Heart left ventricle (tissue), 16 donors: ENCODE measurements at regions not wholly inside any gene's neighbourhood (a gene's known extent, or its start where the extent isn't known, plus 50 kb on each side); places are given as distances from the start of the nearest gene placed in this dataset.

ENCODE experiments used
- ATAC-seq, 4 donors: fragments of 200-7000 bp; cut with Tn5 transposase; one replicate each; pipeline ENCODE4 v1.9.1; 2020 to 2022; ENCODE audit warnings: moderate library complexity in 4 of 4, mild to moderate bottlenecking in 3 of 4, moderate number of reproducible peaks in 1 of 4
- DNase-seq, 5 donors: peaks; one replicate each; pipeline ENCODE4 v3.0.0-alpha.2; 2020
- H3K27ac ChIP-seq, 12 donors: fragments of 200-600 bp; sonication (generic) in 4 of 12; one replicate each; pipeline versions ENCODE4 v1.5.0 to v1.8.0; 2016 to 2022; ENCODE audit warnings: mild to moderate bottlenecking in 2 of 12
- H3K27me3 ChIP-seq, 9 donors: fragments of 200-600 bp; sonication (generic) in 2 of 9; one replicate each; pipeline versions ENCODE4 v1.5.1 to v1.8.0; 2016 to 2022; ENCODE audit warnings: mild to moderate bottlenecking in 3 of 9
- H3K36me3 ChIP-seq, 9 donors: fragments of 200-600 bp; sonication (generic) in 2 of 9; one replicate each; pipeline versions ENCODE4 v1.5.0 to v1.8.0; 2018 to 2022; ENCODE audit warnings: mild to moderate bottlenecking in 2 of 9
- H3K4me1 ChIP-seq, 12 donors: fragments of 200-600 bp; sonication (generic) in 4 of 12; one replicate each; pipeline versions ENCODE4 v1.5.0 to v1.8.0; 2016 to 2022; ENCODE audit warnings: mild to moderate bottlenecking in 3 of 12
- H3K4me3 ChIP-seq, 12 donors: fragments of 200-600 bp; sonication (generic) in 4 of 12; one replicate each; pipeline versions ENCODE4 v1.5.0 to v1.8.0; 2017 to 2022; ENCODE audit warnings: mild to moderate bottlenecking in 9 of 12, moderate library complexity in 4 of 12
- H3K9me3 ChIP-seq, 12 donors: fragments of 200-600 bp; sonication (generic) in 4 of 12; one replicate each; pipeline versions ENCODE4 v1.5.0 to v1.8.0; 2016 to 2022; ENCODE audit warnings: mild to moderate bottlenecking in 1 of 12
- CTCF ChIP-seq, 12 donors: fragments of 200-600 bp; sonication (generic) in 4 of 12; IDR thresholded peaks; one replicate each; pipeline versions ENCODE4 v1.5.0 to v1.8.0; 2018 to 2022; ENCODE audit warnings: antibody characterized with exemption in 12 of 12, mild to moderate bottlenecking in 5 of 12
- POLR2A ChIP-seq, 2 donors: fragments of 450-650 bp; IDR thresholded peaks; one replicate each; pipeline ENCODE4 v1.6.1; 2017; ENCODE audit warnings: antibody characterized with exemption in 2 of 2, mild to moderate bottlenecking in 2 of 2, moderate library complexity in 2 of 2
- WGBS, 4 donors: extraction: QIAGEN DNeasy Blood & Tissue Kit in 2 of 4; methylation state at CpG; one replicate each; pipeline versions ENCODE4 v1.1.5 to v1.1.7; 2013 to 2018; 5-methylcytosine and 5-hydroxymethylcytosine counted together
- intact Hi-C, 10 donors: fragments of 100-400 bp; cut with DNase I; formaldehyde crosslinking; loops; one replicate each; pipeline versions ENCODE4 v1.11.1 to v1.14.2; 2022
- donor health status: ischemic (EF 13 %, LVEDD 7.1; RV severe dilation, severe dysfunction).
- donor health status: healthy with polysubstance abuse.
- donor health status: DM: no; HTN: yes; CAD: no.
- donor health status: DM: no; HTN: no; CAD: no.
- donor health status: ischemic (EF 25% LVEDD 6.9; RV normal size, moderate dysfunction).
- donor health status: ischemic (EF 25% LVEDD 5.7; RV mildly dilated, moderate dysfunction).
- donor health status: healthy.
- donor health status: DM: yes; HTN: yes; CAD: no.
- donor health status: ischemic (EF 35%, LVEDD 5.7; RV mildly dilated, moderate dysfunction).
- donor health status: nonischemic (EF 11% LVEDD 7.7; RV severe dilation, severe dysfunction).
- donor health status: DM: yes; HTN: yes; CAD: no.
- donor health status: PGD.
- donor health status: ischemic (EF 29% LVEDD 5.4; RV normal size, mild dysfunction).
- donor health status: nonischemic (EF 23%, LVEDD 6.1; RV moderate dilation, normal function).

- ATAC-seq, result no peak
- no peak overlapping the region for H3K4me3 ChIP-seq
- H3K9me3 ChIP-seq, result no peaks in the 10 kb centered on the region
- intact Hi-C loops, result no loop called here
- no peak for TF ChIP-seq CTCF (IDR thresholded peaks at IDR 0.05)
- TF ChIP-seq POLR2A (IDR thresholded peaks at IDR 0.05), result no peak
- WGBS, 4 donors, result 90 to 95% (median 92%) methylated on average over 1 of the region's 1 CpG
- peaks cover 0 to 22% (median 4%) of the 10 kb centered on the region in 9 donors for H3K27me3 ChIP-seq
- no peaks in the 10 kb centered on the region for H3K36me3 ChIP-seq
- no peak for DNase-seq
- H3K27ac ChIP-seq, result peak overlapping the region in 1 of 12 donors; percentile 11
- no peaks in the 10 kb centered on the region for H3K4me1 ChIP-seq
Observed at GRCh38 chr12:94864987-94865386, 138.5 kb downstream of the NDUFA12 start.

- Histone ChIP-seq H3K36me3 (no peaks in the 10 kb centered on the region), H3K9me3 (no peaks in the 10 kb centered on the region), H3K4me3 (no peak overlapping the region), H3K27me3 (peaks cover 0 to 7% (median 0%) of the 10 kb centered on the region in 9 donors), H3K27ac (no peak overlapping the region), H3K4me1 (no peaks in the 10 kb centered on the region)
- intact Hi-C loops, result no loop called here
- no peak for ATAC-seq
- TF ChIP-seq POLR2A (IDR thresholded peaks at IDR 0.05), result no peak
- TF ChIP-seq CTCF (IDR thresholded peaks at IDR 0.05), result no peak
- no peak for DNase-seq
- WGBS, 4 donors, result 76 to 85% (median 77%) methylated on average over 8 of the region's 8 CpGs
Observed at GRCh38 chr12:94863321-94864035, 140.0 kb downstream of the NDUFA12 start.

- Histone ChIP-seq H3K27me3 (peaks cover 0 to 7% (median 0%) of the 10 kb centered on the region in 9 donors), H3K4me1 (no peaks in the 10 kb centered on the region), H3K27ac (no peak overlapping the region), H3K4me3 (no peak overlapping the region), H3K36me3 (no peaks in the 10 kb centered on the region), H3K9me3 (peaks cover 0 to 4% (median 0%) of the 10 kb centered on the region in 12 donors)
- TF ChIP-seq CTCF (IDR thresholded peaks at IDR 0.05), result no peak
- no peak for TF ChIP-seq POLR2A (IDR thresholded peaks at IDR 0.05)
- ATAC-seq (no peak), DNase-seq (no peak)
- intact Hi-C loops, result no loop called here
- WGBS, 4 donors, result 84 to 94% (median 93%) methylated on average over 3 of the region's 3 CpGs
Observed at GRCh38 chr12:94862421-94862820, 141.1 kb downstream of the NDUFA12 start.

- Histone ChIP-seq H3K9me3 (peaks cover 0 to 8% (median 0%) of the 10 kb centered on the region in 12 donors), H3K36me3 (no peaks in the 10 kb centered on the region), H3K27me3 (peaks cover 0 to 3% (median 0%) of the 10 kb centered on the region in 9 donors), H3K27ac (no peak overlapping the region), H3K4me3 (no peak overlapping the region), H3K4me1 (no peaks in the 10 kb centered on the region)
- no peak for DNase-seq
- no peak for ATAC-seq
- intact Hi-C loops, result no loop called here
- 65 to 93% (median 83%) methylated on average over 2 of the region's 2 CpGs for WGBS, 4 donors
- TF ChIP-seq POLR2A (IDR thresholded peaks at IDR 0.05), result no peak
- no peak for TF ChIP-seq CTCF (IDR thresholded peaks at IDR 0.05)
Observed at GRCh38 chr12:94856324-94856723, 147.2 kb downstream of the NDUFA12 start.
